Trophoblast cell (in vitro differentiated cells and primary cell): ENCODE measurements at regions not wholly inside any gene's neighbourhood (a gene's known extent, or its start where the extent isn't known, plus 50 kb on each side); places are given as distances from the start of the nearest gene placed in this dataset.
"Not testable (repeated sequence)": the region's sequence is repeated elsewhere in the genome, so short reads cannot be mapped to it uniquely, and the experiment has no call there.

Experiments used
- DNase-seq, 2 donors: peaks; one replicate each; pipeline ENCODE4 v3.0.0-alpha.2; 2016
- H2AFZ ChIP-seq: 2 replicates; pipeline ENCODE4 v1.6.1; 2013; ENCODE audit warnings: low read length, moderate library complexity, mild to moderate bottlenecking; ENCODE audit not compliant: insufficient read depth, poor library complexity
- H2AK5ac ChIP-seq: 2 replicates; pipeline ENCODE4 v1.6.1; 2013; ENCODE audit warnings: mild to moderate bottlenecking, low read length
- H2BK120ac ChIP-seq: 2 replicates; pipeline ENCODE4 v1.6.1; 2013; ENCODE audit warnings: low read length, mild to moderate bottlenecking, moderate library complexity; ENCODE audit not compliant: insufficient read depth, poor library complexity
- H2BK12ac ChIP-seq: 2 replicates; pipeline ENCODE4 v1.6.1; 2013; ENCODE audit warnings: mild to moderate bottlenecking, low read length, moderate library complexity
- H2BK5ac ChIP-seq: 2 replicates; pipeline ENCODE4 v1.6.1; 2013; ENCODE audit warnings: low read length, low read depth, moderate library complexity, mild to moderate bottlenecking; ENCODE audit not compliant: poor library complexity
- H3K14ac ChIP-seq: 2 replicates; pipeline ENCODE4 v1.6.1; 2013; ENCODE audit warnings: mild to moderate bottlenecking, low read length
- H3K18ac ChIP-seq: 2 replicates; pipeline ENCODE4 v1.6.1; 2013; ENCODE audit warnings: mild to moderate bottlenecking, low read length
- H3K23ac ChIP-seq: 2 replicates; pipeline ENCODE4 v1.6.1; 2013; ENCODE audit warnings: low read length
- H3K27ac ChIP-seq: 2 replicates; pipeline ENCODE4 v1.5.1; 2013; ENCODE audit warnings: low read depth, mild to moderate bottlenecking, inconsistent platforms, low read length, moderate library complexity
- H3K27me3 ChIP-seq: 2 replicates; pipeline ENCODE4 v1.6.1; 2013; ENCODE audit warnings: inconsistent platforms, mild to moderate bottlenecking, low read length, moderate library complexity; ENCODE audit not compliant: insufficient read depth
- H3K36me3 ChIP-seq, 2 experiments: 1 replicate in 1 of 2; 2 replicates in 1 of 2; pipeline ENCODE4 v1.6.1; 2013; ENCODE audit warnings: low read length in 2 of 2, mild to moderate bottlenecking in 2 of 2, moderate library complexity in 1 of 2; ENCODE audit not compliant: insufficient read depth in 2 of 2, control insufficient read depth in 1 of 2
- H3K4ac ChIP-seq: 2 replicates; pipeline ENCODE4 v1.6.1; 2013; ENCODE audit warnings: low read depth, mild to moderate bottlenecking, low read length, moderate library complexity
- H3K4me1 ChIP-seq, 2 experiments: 1 replicate in 1 of 2; 2 replicates in 1 of 2; pipeline ENCODE4 v1.6.1; 2013; ENCODE audit warnings: low read length in 2 of 2, mild to moderate bottlenecking in 2 of 2, moderate library complexity in 1 of 2; ENCODE audit not compliant: insufficient read depth in 2 of 2, control insufficient read depth in 1 of 2
- H3K4me2 ChIP-seq: 2 replicates; pipeline ENCODE4 v1.6.1; 2013; ENCODE audit warnings: inconsistent platforms, mild to moderate bottlenecking, low read length, moderate library complexity
- H3K4me3 ChIP-seq: 2 replicates; pipeline ENCODE4 v1.5.1; 2013; ENCODE audit warnings: mild to moderate bottlenecking, low read depth, low read length, inconsistent platforms
- H3K79me1 ChIP-seq: one replicate; pipeline ENCODE4 v1.6.1; 2013; ENCODE audit warnings: low read length
- H3K79me2 ChIP-seq: 2 replicates; pipeline ENCODE4 v1.6.1; 2013; ENCODE audit warnings: low read length, mild to moderate bottlenecking; ENCODE audit not compliant: control insufficient read depth, insufficient read depth, poor library complexity
- H3K9ac ChIP-seq: 2 replicates; pipeline ENCODE4 v1.6.1; 2013; ENCODE audit warnings: mild to moderate bottlenecking, low read length
- H3K9me3 ChIP-seq: 2 replicates; pipeline ENCODE4 v1.6.1; 2013; ENCODE audit warnings: low read depth, mild to moderate bottlenecking, control low read depth, inconsistent platforms, low read length; ENCODE audit not compliant: insufficient read depth
- H4K12ac ChIP-seq: 2 replicates; pipeline ENCODE4 v1.6.1; 2013; ENCODE audit warnings: low read depth, mild to moderate bottlenecking, low read length, moderate library complexity
- H4K8ac ChIP-seq: 2 replicates; pipeline ENCODE4 v1.6.1; 2013; ENCODE audit warnings: low read depth, mild to moderate bottlenecking, low read length, moderate library complexity
- H4K91ac ChIP-seq: one replicate; pipeline ENCODE4 v1.6.1; 2013; ENCODE audit warnings: low read depth, mild to moderate bottlenecking, low read length, moderate library complexity
- WGBS: extraction: QIAGEN DNeasy Blood & Tissue Kit; methylation state at CpG from one replicate; pipeline ENCODE4 v1.1.7; 2013; ENCODE audit warnings: missing lambda C conversion rate; ENCODE audit not compliant: insufficient read length, insufficient coverage; ENCODE audit errors: extremely low coverage; 5-methylcytosine and 5-hydroxymethylcytosine counted together

GRCh38 chr9:78905387-78905786, 608.5 kb downstream of the PSAT1 start:
- no peak overlapping the region for H3K4me3 ChIP-seq
- no peak overlapping the region for H2BK120ac ChIP-seq
- H3K18ac ChIP-seq, result no peak overlapping the region
- no peak overlapping the region for H2AFZ ChIP-seq
- H3K4ac ChIP-seq, result no peak overlapping the region
- H3K4me1 ChIP-seq, result no peaks in the 10 kb centered on the region
- H3K79me2 ChIP-seq, result no peaks in the 10 kb centered on the region
- H2BK5ac ChIP-seq, result no peak overlapping the region
- no CpG with 5 or more reads among the region's 1 CpG for WGBS
- DNase-seq, result no peak
- H3K79me1 ChIP-seq, result no peaks in the 10 kb centered on the region
- no peak overlapping the region for H3K4me2 ChIP-seq
- H4K8ac ChIP-seq, result no peak overlapping the region
- H3K14ac ChIP-seq, result no peak overlapping the region
- no peak overlapping the region for H2AK5ac ChIP-seq
- H4K91ac ChIP-seq, result no peak overlapping the region
- H3K9me3 ChIP-seq, result no peaks in the 10 kb centered on the region
- H2BK12ac ChIP-seq, result no peak overlapping the region
- H3K9ac ChIP-seq, result no peak overlapping the region
- H3K36me3 ChIP-seq, result no peaks in the 10 kb centered on the region
- H3K27ac ChIP-seq, result no peak overlapping the region
- no peak overlapping the region for H4K12ac ChIP-seq
- no peaks in the 10 kb centered on the region for H3K27me3 ChIP-seq
- no peak overlapping the region for H3K23ac ChIP-seq

GRCh38 chr9:78905986-78906755, 609.2 kb downstream of the PSAT1 start:
- no peaks in the 10 kb centered on the region for H3K27me3 ChIP-seq
- no peaks in the 10 kb centered on the region for H3K79me2 ChIP-seq
- H3K14ac ChIP-seq, result no peak overlapping the region
- no peak overlapping the region for H4K91ac ChIP-seq
- no peak overlapping the region for H2AK5ac ChIP-seq
- H3K4me2 ChIP-seq, result no peak overlapping the region
- no peak overlapping the region for H3K23ac ChIP-seq
- H3K27ac ChIP-seq, result no peak overlapping the region
- no peak overlapping the region for H2BK5ac ChIP-seq
- no peak overlapping the region for H4K8ac ChIP-seq
- no CpG with 5 or more reads among the region's 5 CpGs for WGBS
- H2AFZ ChIP-seq, result no peak overlapping the region
- no peak overlapping the region for H3K9ac ChIP-seq
- no peaks in the 10 kb centered on the region for H3K36me3 ChIP-seq
- no peaks in the 10 kb centered on the region for H3K4me1 ChIP-seq
- H2BK120ac ChIP-seq, result no peak overlapping the region
- H3K79me1 ChIP-seq, result no peaks in the 10 kb centered on the region
- H3K4ac ChIP-seq, result no peak overlapping the region
- H3K9me3 ChIP-seq, result no peaks in the 10 kb centered on the region
- H3K18ac ChIP-seq, result no peak overlapping the region
- no peak overlapping the region for H3K4me3 ChIP-seq
- DNase-seq, result no peak
- no peak overlapping the region for H2BK12ac ChIP-seq
- no peak overlapping the region for H4K12ac ChIP-seq

- no peak overlapping the region for H3K4ac ChIP-seq
- DNase-seq, result no peak
- no peak overlapping the region for H3K4me2 ChIP-seq
- no peak overlapping the region for H4K91ac ChIP-seq
- no peak overlapping the region for H4K8ac ChIP-seq
- H3K23ac ChIP-seq, result no peak overlapping the region
- H3K79me1 ChIP-seq, result no peaks in the 10 kb centered on the region
- no peak overlapping the region for H3K14ac ChIP-seq
- no CpG with 5 or more reads among the region's 2 CpGs for WGBS
- no peak overlapping the region for H4K12ac ChIP-seq
- H2BK12ac ChIP-seq, result no peak overlapping the region
- no peak overlapping the region for H3K27ac ChIP-seq
- no peaks in the 10 kb centered on the region for H3K27me3 ChIP-seq
- H2BK120ac ChIP-seq, result no peak overlapping the region
- H3K9me3 ChIP-seq, result no peaks in the 10 kb centered on the region
- no peaks in the 10 kb centered on the region for H3K4me1 ChIP-seq
- H2AFZ ChIP-seq, result no peak overlapping the region
- H3K36me3 ChIP-seq, result no peaks in the 10 kb centered on the region
- no peak overlapping the region for H3K9ac ChIP-seq
- no peak overlapping the region for H3K18ac ChIP-seq
- H2BK5ac ChIP-seq, result no peak overlapping the region
- no peaks in the 10 kb centered on the region for H3K79me2 ChIP-seq
- H3K4me3 ChIP-seq, result no peak overlapping the region
- no peak overlapping the region for H2AK5ac ChIP-seq
Measured at GRCh38 chr9:78909566-78909965, 612.6 kb downstream of the PSAT1 start.

- H3K27ac ChIP-seq, H2AFZ ChIP-seq, H3K18ac ChIP-seq, H3K4ac ChIP-seq, H2BK12ac ChIP-seq, DNase-seq, H3K9me3 ChIP-seq, H3K79me1 ChIP-seq, H3K4me3 ChIP-seq, H3K79me2 ChIP-seq, H3K4me1 ChIP-seq, H4K12ac ChIP-seq, H4K8ac ChIP-seq, H3K36me3 ChIP-seq, H3K4me2 ChIP-seq, H3K23ac ChIP-seq, H3K27me3 ChIP-seq, H4K91ac ChIP-seq, H3K9ac ChIP-seq, H2BK5ac ChIP-seq, H2AK5ac ChIP-seq, H3K14ac ChIP-seq, H2BK120ac ChIP-seq: not testable (repeated sequence)
- no CpG with 5 or more reads among the region's 2 CpGs for WGBS
Measured at GRCh38 chr9:78916884-78917283, 620.0 kb downstream of the PSAT1 start.
